HG03196 (cell line): ENCODE measurements at regions not wholly inside any gene's neighbourhood (a gene's known extent, or its start where the extent isn't known, plus 50 kb on each side); places are given as distances from the start of the nearest gene placed in this dataset.

Experiments
- ATAC-seq: cut with Tn5 transposase; IDR thresholded peaks from one replicate; pipeline ENCODE4 v1.9.1; 2021; ENCODE audit not compliant: unreplicated experiment

- no peak for ATAC-seq
Observed at GRCh38 chr3:30258426-30259392, 347.7 kb upstream of the TGFBR2 start.

- no peak for ATAC-seq
Observed at GRCh38 chr3:30259730-30260129, 346.7 kb upstream of the TGFBR2 start.

DNA sequence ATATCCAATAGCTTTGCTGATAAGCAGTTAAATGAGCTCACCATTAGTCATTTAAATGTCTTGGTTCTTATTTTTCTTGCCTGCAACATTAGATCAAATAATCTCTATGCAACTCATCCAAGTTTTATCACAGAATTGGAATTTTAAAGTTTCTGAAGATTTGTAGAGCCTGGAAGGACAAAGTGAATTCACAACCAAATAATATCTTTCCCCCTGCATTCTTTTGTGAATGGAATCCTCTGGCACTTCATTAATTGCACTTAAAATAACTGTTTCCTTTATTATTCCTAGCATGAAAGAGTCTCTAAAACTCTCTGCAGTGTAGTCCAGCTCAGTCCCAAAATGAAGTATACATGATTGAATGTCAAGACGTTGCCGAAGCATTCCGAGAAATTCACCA lies 345.6 kb upstream of the TGFBR2 start:
- no peak for ATAC-seq

DNA sequence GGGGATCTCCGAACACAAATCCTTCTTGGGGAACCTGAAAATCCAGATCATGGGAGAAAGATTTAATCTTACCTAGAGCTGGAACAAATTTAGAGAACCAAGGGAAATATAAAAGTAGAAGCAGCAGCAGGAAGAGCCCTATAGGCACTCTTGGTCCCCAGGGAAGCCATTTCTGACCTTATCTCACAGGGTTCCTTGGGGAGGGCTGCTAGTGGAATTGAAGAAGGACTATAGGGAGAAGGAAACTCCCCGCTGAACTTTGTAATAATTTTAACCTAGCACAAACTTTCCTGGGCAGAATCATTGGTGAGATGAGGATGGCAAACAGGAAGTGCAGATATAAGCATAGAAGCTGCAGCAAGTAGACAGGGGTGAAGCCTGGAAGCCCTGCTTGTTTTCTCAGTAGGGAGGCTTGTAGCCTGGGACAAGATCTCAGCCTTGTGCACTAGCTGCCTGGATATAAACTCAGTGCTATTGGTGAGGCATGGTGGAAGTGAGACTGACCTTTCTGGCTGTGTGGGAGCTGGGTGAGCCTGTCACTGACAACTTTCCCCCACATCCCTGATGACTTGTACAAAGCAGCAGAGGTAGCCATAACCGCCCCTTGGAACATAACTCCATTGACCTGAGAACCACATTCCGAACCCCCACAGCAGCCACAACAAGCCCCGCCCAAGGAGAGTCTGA lies 343.0 kb upstream of the TGFBR2 start:
- ATAC-seq = no peak

- ATAC-seq = no peak
Observed at GRCh38 chr3:30263925-30264313, 342.5 kb upstream of the TGFBR2 start.

GRCh38 chr3:30266524-30266923 lies 339.9 kb upstream of the TGFBR2 start:
- no peak for ATAC-seq

DNA sequence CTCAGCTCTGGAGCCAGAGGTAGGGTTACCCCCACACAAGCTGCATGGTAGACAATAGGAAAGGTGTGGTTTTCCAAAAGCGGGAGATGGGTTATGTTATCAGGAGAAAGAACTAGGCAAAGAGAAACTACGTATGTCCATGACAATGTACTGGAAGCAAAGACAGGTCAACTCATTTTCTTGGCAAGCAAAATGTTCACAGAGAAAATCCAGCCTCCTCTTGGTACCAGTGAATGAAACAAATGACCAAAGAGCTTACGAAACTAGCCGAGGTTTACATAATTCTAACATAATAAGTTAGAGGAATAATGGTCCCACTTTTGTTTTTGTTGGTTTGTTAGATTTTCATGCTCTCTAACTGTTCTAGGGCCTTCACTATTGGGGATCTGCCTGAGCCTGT lies 338.1 kb upstream of the TGFBR2 start:
- ATAC-seq = no peak

DNA sequence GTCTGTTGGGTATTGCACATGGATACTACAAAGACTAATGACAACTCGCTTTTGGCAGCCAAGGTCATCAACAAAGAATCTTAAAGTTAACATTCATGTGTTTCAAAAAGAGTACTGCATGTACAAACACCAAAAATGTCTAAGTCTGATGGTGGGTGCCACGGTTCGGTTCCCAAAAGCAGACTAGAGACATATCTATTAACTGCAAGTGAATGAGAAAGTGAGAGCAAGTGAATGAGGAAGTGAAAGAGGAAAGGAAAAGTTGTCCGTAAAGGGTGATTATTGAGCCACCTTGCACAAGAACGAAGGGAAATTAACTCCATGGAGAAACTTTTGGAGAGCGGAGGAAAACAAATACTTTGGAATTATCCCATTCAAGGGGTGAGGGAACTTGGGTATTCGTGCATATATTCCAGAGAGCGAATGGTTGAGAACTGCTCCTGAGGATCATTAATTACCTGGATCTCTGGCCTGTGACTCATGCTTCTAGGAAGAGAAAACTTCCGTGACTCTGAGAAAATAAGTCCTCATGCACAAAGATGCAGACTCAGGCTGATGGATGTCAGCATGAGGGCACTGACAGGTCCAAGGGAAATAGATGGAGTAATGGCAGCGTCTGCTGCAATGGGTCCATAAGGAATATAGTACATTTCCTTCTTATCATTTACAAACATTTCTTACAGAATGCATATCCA lies 336.5 kb upstream of the TGFBR2 start:
- no peak for ATAC-seq

DNA sequence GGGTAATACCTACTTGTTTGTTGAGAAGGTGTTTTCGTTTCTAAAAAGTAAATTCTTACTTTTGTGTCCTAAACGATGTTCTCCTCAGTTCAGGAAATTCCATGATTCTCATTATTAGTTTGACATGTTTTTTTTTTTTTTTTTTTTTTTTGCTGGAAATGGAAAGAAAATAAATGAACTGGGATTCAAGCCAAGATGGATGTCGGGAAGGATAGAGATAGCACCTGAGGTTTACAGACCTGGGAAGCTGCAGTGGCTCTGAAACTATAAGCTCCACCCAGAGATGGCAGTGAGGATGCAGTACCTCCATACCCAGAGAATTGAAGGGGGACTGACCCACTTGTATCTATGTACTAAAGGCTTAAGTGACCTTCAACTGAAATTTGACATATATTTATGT lies 334.6 kb upstream of the TGFBR2 start:
- ATAC-seq = no peak

- no peak for ATAC-seq
Observed at GRCh38 chr3:30273304-30274072, 332.9 kb upstream of the TGFBR2 start.

- no peak for ATAC-seq
Observed at GRCh38 chr3:30277494-30277893, 328.9 kb upstream of the TGFBR2 start.

GRCh38 chr3:30281526-30281925 lies 324.9 kb upstream of the TGFBR2 start:
- no peak for ATAC-seq

GRCh38 chr3:30282154-30282696 lies 324.2 kb upstream of the TGFBR2 start:
- ATAC-seq = no peak

DNA sequence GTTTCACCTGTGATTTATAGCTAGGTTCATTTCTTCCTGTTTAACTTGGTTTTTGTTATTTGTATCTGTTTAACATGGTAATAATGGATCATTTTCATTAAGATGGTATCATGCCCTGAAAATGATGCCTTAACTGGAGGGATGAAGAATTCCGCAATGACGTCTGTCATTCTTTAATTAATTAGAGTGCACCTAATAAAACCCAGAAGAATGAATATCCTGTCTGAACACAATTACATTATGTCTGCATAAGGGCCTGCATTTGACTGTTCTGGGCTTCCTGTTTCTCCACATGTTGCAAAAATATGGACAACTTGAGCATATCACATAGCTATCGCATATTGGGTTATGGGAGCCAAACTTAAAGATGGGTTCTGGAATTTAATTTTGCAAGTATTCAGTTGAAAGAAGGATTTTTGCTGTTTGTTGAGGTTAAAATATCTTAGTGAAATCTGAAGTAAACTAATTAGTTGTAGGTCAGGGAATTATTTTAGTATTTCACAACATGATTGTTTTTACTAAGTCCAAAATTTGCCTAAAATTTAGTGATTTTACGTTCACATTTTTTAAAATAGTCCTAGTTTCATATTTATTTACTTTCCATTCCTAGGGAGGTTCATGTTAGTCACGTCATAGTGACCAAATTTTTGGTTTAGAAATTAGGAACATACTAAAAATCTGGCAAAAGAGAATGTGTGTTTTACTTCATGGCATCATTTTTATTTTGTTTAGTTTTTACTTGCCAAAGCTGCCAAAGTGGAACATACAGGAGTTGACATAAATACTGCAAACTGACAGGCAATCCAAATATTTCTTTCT lies 321.0 kb upstream of the TGFBR2 start:
- no peak for ATAC-seq

DNA sequence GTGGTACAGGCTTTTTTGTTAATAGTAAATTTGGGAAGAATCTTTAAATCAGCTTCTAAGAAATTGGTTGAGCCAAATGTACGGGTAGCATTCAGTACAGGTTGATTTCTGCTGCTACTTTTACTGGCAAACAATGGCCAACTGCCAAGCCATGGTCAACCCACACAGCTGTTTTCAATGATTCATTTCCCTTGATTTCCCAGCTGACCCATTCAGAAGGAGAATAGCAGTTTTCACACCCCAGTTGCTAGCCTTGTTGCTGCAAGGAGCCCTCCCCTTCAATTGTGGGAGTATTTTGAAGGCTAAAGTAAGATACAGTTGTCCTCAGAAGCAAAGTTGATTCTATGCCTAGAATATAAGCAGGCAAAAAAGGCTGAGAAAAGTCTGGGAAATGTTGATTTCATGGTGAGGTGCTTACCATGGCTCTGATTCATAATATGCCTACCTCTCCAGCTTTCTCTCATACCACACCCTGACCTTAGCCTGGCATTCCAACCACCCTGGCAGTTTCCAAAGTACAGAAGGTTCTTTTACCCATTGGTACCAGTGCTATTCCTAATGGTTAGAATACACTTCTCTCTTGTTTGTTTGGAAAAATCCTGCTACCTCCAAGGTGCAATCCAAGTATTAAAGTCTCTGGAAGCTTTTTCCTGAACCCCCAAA lies 320.3 kb upstream of the TGFBR2 start:
- ATAC-seq = no peak

DNA sequence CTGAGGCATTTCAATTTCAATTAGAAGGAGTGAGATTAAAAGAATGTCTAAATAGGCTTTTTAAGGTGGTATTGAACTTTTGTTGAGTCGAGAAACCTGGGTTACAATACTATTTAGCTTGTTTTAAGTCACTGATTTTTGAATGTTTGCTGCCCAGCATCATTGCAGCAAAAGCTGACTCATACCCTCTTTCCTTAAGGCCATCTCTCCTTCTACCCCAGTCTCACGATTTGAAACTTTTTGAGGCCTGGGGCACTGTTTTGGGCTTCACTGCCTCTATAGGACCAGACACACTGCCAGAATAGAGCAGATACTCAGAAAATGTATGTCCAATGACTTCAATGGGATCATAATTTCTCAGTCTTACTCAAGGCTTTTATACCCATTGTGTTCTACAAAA lies 319.6 kb upstream of the TGFBR2 start:
- ATAC-seq = no peak

GRCh38 chr3:30288830-30289229 lies 317.6 kb upstream of the TGFBR2 start:
- no peak for ATAC-seq

DNA sequence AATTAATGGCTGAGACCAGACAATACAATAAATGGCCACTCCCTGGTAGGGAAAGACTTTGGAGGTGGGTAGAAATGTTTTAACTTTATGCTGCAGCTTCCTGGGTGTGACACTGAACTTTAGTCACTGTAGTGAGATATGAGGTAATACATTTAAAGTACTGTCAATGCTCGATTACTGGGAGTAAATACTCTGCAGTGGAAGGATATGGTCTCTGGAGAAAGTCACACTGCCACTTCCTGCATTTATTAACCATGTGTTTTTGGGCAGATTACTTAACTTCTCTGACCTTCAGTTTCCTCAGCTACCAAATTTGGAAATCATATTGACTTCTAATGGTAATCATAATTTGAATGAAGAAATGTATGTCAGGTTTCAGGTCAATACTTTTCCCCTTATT lies 317.1 kb upstream of the TGFBR2 start:
- no peak for ATAC-seq

DNA sequence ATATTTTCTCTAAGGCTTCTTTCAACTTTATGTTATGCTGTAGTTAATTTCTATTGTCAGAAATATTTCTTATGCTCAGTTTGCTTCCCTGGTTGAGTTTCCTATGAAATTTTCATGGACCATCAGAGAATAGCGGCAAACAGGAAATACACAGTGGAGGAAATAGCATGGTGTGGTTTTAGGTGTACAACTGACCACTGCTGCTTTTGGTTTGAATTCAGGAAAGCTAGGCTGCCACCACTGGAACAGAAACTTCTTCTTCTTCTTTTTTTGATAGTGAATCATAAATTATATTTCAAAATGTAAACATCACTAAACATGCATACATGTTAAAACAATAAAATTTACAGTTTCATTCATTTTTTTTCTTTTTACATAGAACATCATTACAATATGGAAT lies 316.6 kb upstream of the TGFBR2 start:
- ATAC-seq = no peak
